ENCODE measurements at regions not wholly inside any gene's neighbourhood (a gene's known extent, or its start where the extent isn't known, plus 50 kb on each side); places are given as distances from the start of the nearest gene placed in this dataset.

DNA sequence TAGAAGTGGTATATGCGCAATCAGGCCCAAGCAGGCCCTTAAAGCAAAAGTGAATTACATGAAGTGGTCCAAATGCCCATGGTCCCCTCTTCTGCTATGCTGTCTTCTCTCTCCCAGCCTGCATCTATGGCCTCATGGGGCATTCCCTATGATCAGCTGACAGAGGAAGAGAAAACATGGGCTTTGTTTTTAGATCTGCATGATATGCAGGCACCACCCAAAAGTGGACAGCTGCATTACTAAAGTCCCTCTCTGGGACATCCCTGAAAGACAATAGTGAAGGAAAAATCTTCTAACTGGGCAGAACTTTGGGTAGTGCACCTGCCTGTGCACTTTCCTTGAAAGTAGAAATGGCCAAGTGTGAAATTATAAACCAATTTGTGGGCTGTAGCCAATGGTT lies 145.2 kb upstream of the ARID2 start:
- TF ChIP-seq, protein P1, sequence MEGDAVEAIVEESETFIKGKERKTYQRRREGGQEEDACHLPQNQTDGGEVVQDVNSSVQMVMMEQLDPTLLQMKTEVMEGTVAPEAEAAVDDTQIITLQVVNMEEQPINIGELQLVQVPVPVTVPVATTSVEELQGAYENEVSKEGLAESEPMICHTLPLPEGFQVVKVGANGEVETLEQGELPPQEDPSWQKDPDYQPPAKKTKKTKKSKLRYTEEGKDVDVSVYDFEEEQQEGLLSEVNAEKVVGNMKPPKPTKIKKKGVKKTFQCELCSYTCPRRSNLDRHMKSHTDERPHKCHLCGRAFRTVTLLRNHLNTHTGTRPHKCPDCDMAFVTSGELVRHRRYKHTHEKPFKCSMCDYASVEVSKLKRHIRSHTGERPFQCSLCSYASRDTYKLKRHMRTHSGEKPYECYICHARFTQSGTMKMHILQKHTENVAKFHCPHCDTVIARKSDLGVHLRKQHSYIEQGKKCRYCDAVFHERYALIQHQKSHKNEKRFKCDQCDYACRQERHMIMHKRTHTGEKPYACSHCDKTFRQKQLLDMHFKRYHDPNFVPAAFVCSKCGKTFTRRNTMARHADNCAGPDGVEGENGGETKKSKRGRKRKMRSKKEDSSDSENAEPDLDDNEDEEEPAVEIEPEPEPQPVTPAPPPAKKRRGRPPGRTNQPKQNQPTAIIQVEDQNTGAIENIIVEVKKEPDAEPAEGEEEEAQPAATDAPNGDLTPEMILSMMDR (conservative IDR thresholded peaks at IDR 0.05; ENCODE audit: low read depth, low read length) = no peak
- DNase-seq (ENCODE audit: low read depth) = no peak
- no peak overlapping the region for H3K4me3 ChIP-seq (ENCODE audit: low read depth, low read length)

DNA sequence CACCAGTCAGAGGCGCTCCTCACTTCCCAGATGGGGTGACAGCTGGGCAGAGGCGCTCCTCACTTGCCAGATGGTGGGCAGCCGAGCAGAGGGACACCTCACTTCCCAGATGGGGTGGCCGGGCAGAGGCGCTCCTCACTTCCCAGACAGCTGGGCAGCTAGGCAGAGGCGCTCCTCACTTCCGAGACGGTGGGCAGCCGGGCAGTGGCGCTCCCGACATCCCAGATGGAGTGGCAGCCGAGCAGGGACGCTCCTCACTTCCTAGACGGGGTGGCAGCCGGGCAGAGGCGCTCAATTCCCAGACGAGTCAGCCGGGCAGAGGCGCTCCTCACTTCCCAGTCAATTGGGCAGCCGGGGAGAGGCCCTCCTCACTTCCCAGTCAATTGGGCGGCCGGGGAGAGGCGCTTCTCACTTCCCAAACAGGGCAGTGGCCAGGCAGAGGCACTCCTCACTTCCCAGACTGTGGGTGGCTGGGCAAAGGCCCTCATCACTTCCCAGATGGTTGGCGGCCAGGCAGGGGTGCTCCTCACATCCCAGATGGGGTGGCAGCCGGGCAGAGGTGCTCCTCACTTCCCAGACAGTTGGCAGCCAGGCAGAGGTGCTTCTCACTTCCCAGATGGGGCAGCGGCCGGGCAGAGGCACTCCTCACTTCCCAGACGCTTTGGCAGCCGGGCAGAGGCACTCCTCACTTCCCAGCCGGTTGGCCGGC lies 143.8 kb upstream of the ARID2 start:
- H3K4me3 ChIP-seq (ENCODE audit: low read depth, low read length) = no peak overlapping the region
- DNase-seq (ENCODE audit: low read depth) = no peak
- TF ChIP-seq, protein P1 (conservative IDR thresholded peaks at IDR 0.05; ENCODE audit: low read depth, low read length) = no peak

DNA sequence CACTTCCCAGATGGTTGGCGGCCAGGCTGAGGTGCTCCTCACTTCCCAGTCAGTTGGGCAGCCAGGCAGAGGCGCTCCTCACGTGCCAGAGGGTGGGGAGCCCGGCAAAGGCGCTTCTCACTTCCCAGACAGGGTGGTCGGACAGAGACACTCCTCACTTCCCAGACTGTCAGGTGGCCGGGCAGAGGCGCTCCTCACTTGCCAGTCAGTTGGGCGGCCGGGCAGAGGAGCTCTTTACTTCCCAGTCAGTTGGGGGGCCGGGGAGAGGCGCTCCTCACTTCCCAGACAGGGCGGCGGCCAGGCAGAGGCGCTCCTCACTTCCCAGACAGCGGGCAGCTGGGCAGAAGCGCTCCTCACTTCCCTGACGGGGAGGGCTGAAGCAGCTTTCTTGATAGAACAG lies 143.0 kb upstream of the ARID2 start:
- TF ChIP-seq, protein P1 (conservative IDR thresholded peaks at IDR 0.05; ENCODE audit: low read depth, low read length) = no peak
- H3K4me3 ChIP-seq (ENCODE audit: low read depth, low read length) = no peak overlapping the region
- DNase-seq (ENCODE audit: low read depth) = no peak

DNA sequence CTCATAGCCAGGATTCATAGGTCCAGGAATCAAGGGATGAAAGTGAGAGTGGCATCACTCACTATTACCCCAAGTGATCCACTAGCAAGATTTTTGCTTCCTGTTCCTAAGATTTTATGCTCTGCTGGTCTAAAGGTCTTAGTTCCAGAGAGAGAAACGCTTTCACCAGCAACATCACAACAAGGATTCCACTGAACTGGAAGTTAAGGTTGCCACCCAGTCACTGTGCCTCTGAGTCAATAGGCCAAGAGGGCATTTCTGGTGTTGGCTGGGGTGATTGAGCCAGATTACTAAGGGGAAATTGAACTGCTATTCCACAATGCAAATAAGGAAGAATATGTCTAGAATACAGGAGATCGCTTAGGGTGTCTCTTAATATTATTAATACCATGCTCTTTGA lies 142.5 kb upstream of the ARID2 start:
- no peak overlapping the region for H3K4me3 ChIP-seq (ENCODE audit: low read depth, low read length)
- no peak for DNase-seq (ENCODE audit: low read depth)
- TF ChIP-seq, protein P1 (conservative IDR thresholded peaks at IDR 0.05; ENCODE audit: low read depth, low read length) = no peak

DNA sequence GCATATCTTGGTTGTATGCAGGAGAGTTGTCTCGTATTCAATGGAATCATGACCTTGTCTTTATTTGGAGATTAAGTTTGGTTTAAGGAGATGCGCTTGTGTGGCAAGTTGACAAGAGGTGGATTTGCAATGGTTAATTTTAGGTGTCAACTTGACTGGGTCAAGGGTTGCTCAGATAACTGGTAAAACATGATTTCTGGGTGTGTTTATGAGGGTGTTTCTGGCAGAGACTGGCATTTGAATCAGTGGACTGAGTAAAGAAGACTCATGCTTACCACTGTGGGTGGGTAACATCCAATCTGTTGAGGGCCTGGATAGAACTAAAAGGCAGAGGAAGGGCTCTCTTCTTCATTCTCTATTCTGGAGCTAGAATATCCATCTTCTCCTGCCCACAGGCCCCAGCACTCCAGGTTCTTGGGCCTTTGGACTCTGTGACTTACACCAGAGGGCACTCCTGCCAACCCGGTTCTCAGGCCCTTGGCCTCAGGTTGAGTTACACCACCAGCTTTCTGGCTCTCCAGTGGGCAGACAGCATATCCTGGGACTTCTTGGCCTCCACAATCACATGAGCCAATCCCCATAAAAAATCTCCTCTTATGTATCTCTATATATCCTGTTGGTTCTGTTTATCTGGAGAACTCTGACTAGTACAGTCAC lies 141.5 kb upstream of the ARID2 start:
- DNase-seq (ENCODE audit: low read depth) = no peak
- H3K4me3 ChIP-seq (ENCODE audit: low read depth, low read length) = no peak overlapping the region
- TF ChIP-seq, protein P1 (conservative IDR thresholded peaks at IDR 0.05; ENCODE audit: low read depth, low read length) = no peak

DNA sequence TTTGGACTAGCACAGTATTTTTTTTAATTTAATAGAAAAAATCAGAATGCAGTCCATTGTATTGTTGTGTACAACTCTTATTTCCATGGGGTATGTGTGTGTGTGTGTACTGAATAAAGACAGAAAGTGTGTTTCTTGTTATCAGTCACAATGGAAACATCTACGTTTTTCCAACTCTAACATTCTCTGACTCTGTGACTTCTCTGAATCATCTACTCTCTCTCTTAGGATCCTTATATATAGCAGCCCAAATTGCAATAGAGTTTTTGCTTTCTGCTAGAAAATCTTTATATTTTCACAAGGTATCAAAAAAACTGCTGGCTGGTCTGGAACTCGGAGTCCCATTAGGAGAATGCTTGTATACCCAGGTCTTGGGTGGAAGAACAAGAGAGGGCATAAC lies 138.9 kb upstream of the ARID2 start:
- no peak for DNase-seq (ENCODE audit: low read depth)
- TF ChIP-seq, protein P1 (conservative IDR thresholded peaks at IDR 0.05; ENCODE audit: low read depth, low read length) = no peak
- no peak overlapping the region for H3K4me3 ChIP-seq (ENCODE audit: low read depth, low read length)

DNA sequence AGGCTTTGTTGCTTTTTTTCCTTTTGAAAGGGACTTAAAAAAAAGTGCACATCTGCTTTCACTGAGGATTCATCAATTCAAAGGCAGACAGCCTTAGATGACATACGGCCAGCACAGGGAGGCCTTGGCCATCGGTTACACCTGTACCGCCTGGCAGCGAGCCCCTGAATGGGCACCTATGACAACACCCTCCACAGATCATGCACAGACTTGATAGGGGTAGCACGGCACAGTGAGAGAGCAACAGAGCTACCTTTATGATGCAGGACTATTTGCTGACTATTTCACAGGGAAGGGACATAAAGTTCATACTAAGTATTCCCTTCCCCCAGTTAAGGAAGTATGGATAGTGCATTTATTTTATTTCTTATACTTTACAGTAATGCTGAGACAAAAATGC lies 137.9 kb upstream of the ARID2 start:
- TF ChIP-seq, protein P1 (conservative IDR thresholded peaks at IDR 0.05; ENCODE audit: low read depth, low read length) = no peak
- H3K4me3 ChIP-seq (ENCODE audit: low read depth, low read length) = no peak overlapping the region
- no peak for DNase-seq (ENCODE audit: low read depth)
